ENCODE measurements at regions not wholly inside any gene's neighbourhood (a gene's known extent, or its start where the extent isn't known, plus 50 kb on each side); places are given as distances from the start of the nearest gene placed in this dataset.

DNA sequence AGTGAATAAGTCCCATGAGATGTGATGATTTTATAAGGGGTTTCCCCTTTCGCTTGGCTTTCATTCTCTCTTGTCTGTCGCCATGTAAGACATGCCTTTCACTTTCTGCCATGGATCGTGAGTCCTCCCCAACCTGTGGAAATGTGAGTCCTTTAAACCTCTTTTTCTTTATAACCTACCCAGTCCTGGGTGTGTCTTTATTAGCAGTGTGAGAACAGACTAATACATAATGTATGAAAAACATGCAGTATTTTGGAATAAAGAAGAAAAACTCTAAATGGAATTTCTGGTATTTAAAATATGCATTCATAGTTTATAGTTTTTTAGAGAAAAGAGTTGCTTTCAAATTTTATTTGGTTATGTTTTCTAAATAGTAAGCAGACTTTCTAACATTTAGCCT, 360.7 kb downstream of the PCDH7 start:
- H3K4me2 ChIP-seq (ENCODE audit: low read length): no peak overlapping the region
- intact Hi-C loops (cut with micrococcal nuclease; ENCODE audit: unreplicated experiment): no loop called here
- no peak for DNase-seq (ENCODE audit: low spot score)
- no peaks in the 10 kb centered on the region for H4K20me1 ChIP-seq (ENCODE audit: insufficient read depth, low read length)
- H3K4me3 ChIP-seq (ENCODE audit: low read depth, low read length, poor library complexity, severe bottlenecking): no peak overlapping the region
- BruUV-seq (replicated peaks): no TSS peak
- POLR2A ChIA-PET: interaction anchor here (1.5 kb wide), 1 partner anchor 14 kb away, joined by 3 read pairs; no protein-coding TSS in a partner anchor
- no peaks in the 10 kb centered on the region for H3K9me3 ChIP-seq (ENCODE audit: low read length)
- no peaks in the 10 kb centered on the region for H3K4me1 ChIP-seq (ENCODE audit: insufficient read depth, low read length, poor library complexity, severe bottlenecking)
- CTCF ChIA-PET (ENCODE audit: unreplicated experiment): no interaction called here
- H2AFZ ChIP-seq (ENCODE audit: low read length): no peak overlapping the region
- H3K36me3 ChIP-seq (ENCODE audit: insufficient read depth, low read length): no peaks in the 10 kb centered on the region
- no peak overlapping the region for H3K27ac ChIP-seq (ENCODE audit: low read depth, low read length, poor library complexity, severe bottlenecking)
- no peaks in the 10 kb centered on the region for H3K79me2 ChIP-seq (ENCODE audit: insufficient read depth, low read depth, low read length)
- TF ChIP-seq, protein P1, sequence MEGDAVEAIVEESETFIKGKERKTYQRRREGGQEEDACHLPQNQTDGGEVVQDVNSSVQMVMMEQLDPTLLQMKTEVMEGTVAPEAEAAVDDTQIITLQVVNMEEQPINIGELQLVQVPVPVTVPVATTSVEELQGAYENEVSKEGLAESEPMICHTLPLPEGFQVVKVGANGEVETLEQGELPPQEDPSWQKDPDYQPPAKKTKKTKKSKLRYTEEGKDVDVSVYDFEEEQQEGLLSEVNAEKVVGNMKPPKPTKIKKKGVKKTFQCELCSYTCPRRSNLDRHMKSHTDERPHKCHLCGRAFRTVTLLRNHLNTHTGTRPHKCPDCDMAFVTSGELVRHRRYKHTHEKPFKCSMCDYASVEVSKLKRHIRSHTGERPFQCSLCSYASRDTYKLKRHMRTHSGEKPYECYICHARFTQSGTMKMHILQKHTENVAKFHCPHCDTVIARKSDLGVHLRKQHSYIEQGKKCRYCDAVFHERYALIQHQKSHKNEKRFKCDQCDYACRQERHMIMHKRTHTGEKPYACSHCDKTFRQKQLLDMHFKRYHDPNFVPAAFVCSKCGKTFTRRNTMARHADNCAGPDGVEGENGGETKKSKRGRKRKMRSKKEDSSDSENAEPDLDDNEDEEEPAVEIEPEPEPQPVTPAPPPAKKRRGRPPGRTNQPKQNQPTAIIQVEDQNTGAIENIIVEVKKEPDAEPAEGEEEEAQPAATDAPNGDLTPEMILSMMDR (conservative IDR thresholded peaks at IDR 0.05; ENCODE audit: low read length): no peak
- no peak for TF ChIP-seq EZH2phosphoT487 (IDR thresholded peaks at IDR 0.05; ENCODE audit: borderline replicate concordance, low read depth, low read length)
- no peaks in the 10 kb centered on the region for H3K9me2 ChIP-seq (ENCODE audit: insufficient read depth, low read length)

DNA sequence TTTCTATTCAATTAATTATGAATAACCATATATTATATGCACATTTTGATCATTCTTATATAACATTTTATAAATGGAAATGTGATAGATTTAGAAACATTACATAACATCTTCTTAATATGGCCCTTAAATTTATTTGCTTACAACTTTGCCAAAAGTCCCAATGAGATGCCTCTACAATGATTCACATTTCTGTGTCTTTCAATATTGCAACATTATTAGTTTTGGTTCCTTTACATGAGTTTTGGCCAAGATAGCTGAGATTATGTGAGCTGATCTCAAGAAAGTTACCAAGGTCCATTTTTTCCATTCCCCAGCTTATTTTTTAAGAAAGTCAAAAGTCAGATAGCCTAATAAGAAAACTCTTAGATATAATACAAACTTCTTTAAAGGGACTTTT, 361.2 kb downstream of the PCDH7 start:
- intact Hi-C loops (cut with micrococcal nuclease; ENCODE audit: unreplicated experiment): no loop called here
- no peak overlapping the region for H3K27ac ChIP-seq (ENCODE audit: low read depth, low read length, poor library complexity, severe bottlenecking)
- no TSS peak for BruUV-seq (replicated peaks)
- no peak overlapping the region for H3K4me2 ChIP-seq (ENCODE audit: low read length)
- ChIA-PET POLR2A (interaction anchor here (1.5 kb wide), 1 partner anchor 14 kb away, joined by 3 read pairs; no protein-coding TSS in a partner anchor), CTCF (ENCODE audit: unreplicated experiment) (no interaction called here)
- H3K79me2 ChIP-seq (ENCODE audit: insufficient read depth, low read depth, low read length): no peaks in the 10 kb centered on the region
- H2AFZ ChIP-seq (ENCODE audit: low read length): no peak overlapping the region
- DNase-seq (ENCODE audit: low spot score): no peak
- TF ChIP-seq EZH2phosphoT487 (IDR thresholded peaks at IDR 0.05; ENCODE audit: borderline replicate concordance, low read depth, low read length): no peak
- TF ChIP-seq, protein P1 (conservative IDR thresholded peaks at IDR 0.05; ENCODE audit: low read length): no peak
- H3K9me3 ChIP-seq (ENCODE audit: low read length): no peaks in the 10 kb centered on the region
- H3K4me3 ChIP-seq (ENCODE audit: low read depth, low read length, poor library complexity, severe bottlenecking): no peak overlapping the region
- no peaks in the 10 kb centered on the region for H3K36me3 ChIP-seq (ENCODE audit: insufficient read depth, low read length)
- no peaks in the 10 kb centered on the region for H4K20me1 ChIP-seq (ENCODE audit: insufficient read depth, low read length)
- H3K4me1 ChIP-seq (ENCODE audit: insufficient read depth, low read length, poor library complexity, severe bottlenecking): no peaks in the 10 kb centered on the region
- H3K9me2 ChIP-seq (ENCODE audit: insufficient read depth, low read length): no peaks in the 10 kb centered on the region

DNA sequence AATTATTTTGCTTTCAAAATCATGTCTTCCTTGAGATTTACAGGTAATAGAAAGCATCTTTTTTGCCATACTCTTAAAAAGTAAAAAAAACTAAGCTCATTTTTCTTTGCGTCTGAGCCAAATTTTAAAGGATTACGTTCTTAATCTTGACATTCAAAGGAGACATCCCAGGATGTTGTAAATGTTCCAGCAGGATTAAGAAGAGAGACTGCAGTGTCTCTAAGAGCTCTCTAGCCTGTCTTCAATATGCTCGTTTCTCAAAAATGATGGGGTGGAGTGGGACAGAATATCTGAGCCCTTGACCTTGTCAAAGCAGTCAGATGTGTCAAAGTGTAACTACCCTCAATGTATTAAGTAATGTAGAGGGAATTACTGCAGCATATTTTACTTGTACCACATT, 363.3 kb downstream of the PCDH7 start:
- no TSS peak for BruUV-seq (replicated peaks)
- Histone ChIP-seq H3K9me3 (ENCODE audit: low read length) (no peaks in the 10 kb centered on the region), H3K4me2 (ENCODE audit: low read length) (no peak overlapping the region), H3K4me1 (ENCODE audit: insufficient read depth, low read length, poor library complexity, severe bottlenecking) (no peaks in the 10 kb centered on the region), H2AFZ (ENCODE audit: low read length) (no peak overlapping the region), H3K4me3 (ENCODE audit: low read depth, low read length, poor library complexity, severe bottlenecking) (no peak overlapping the region), H3K27ac (ENCODE audit: low read depth, low read length, poor library complexity, severe bottlenecking) (no peak overlapping the region), H4K20me1 (ENCODE audit: insufficient read depth, low read length) (no peaks in the 10 kb centered on the region), H3K9me2 (ENCODE audit: insufficient read depth, low read length) (no peaks in the 10 kb centered on the region), H3K79me2 (ENCODE audit: insufficient read depth, low read depth, low read length) (no peaks in the 10 kb centered on the region), H3K36me3 (ENCODE audit: insufficient read depth, low read length) (no peaks in the 10 kb centered on the region)
- POLR2A ChIA-PET: interaction anchor here (0.7 kb wide), 1 partner anchor 12 kb away, joined by 3 read pairs; no protein-coding TSS in a partner anchor
- CTCF ChIA-PET (ENCODE audit: unreplicated experiment): no interaction called here
- TF ChIP-seq, protein P1 (conservative IDR thresholded peaks at IDR 0.05; ENCODE audit: low read length): no peak
- no peak for TF ChIP-seq EZH2phosphoT487 (IDR thresholded peaks at IDR 0.05; ENCODE audit: borderline replicate concordance, low read depth, low read length)
- DNase-seq (ENCODE audit: low spot score): no peak
- intact Hi-C loops (cut with micrococcal nuclease; ENCODE audit: unreplicated experiment): no loop called here
